Right lobe of liver (tissue), 4 donors: ENCODE measurements at regions not wholly inside any gene's neighbourhood (a gene's known extent, or its start where the extent isn't known, plus 50 kb on each side); places are given as distances from the start of the nearest gene placed in this dataset.

Source experiments
- CTCF ChIP-seq, 4 donors: fragments of 200-600 bp in 3 of 4; fragments of 450-650 bp in 1 of 4; IDR thresholded peaks; one replicate each; pipeline versions ENCODE4 v1.5.1 to v1.8.0; 2016 to 2022; ENCODE audit warnings: antibody characterized with exemption in 4 of 4, mild to moderate bottlenecking in 2 of 4
- POLR2A ChIP-seq: fragments of 450-650 bp; IDR thresholded peaks from one replicate; pipeline ENCODE4 v1.6.1; 2017; ENCODE audit warnings: antibody characterized with exemption, mild to moderate bottlenecking
- donor health status: DM: no; HTN: no; CAD: no.
- donor health status: DM: no; HTN: no; CAD: no.
- donor health status: DM: no; HTN: yes; CAD: no.

GRCh38 chrX:81367291-81367690 lies 165.4 kb downstream of the SH3BGRL start:
- TF ChIP-seq CTCF (IDR thresholded peaks at IDR 0.05): no peak
- TF ChIP-seq POLR2A: no peak
